GM19238 (cell line): ENCODE measurements at regions not wholly inside any gene's neighbourhood (a gene's known extent, or its start where the extent isn't known, plus 50 kb on each side); places are given as distances from the start of the nearest gene placed in this dataset.

Source experiments
- DNase-seq: peaks from one replicate; pipeline ENCODE4 v3.0.0; 2011; ENCODE audit warnings: low spot score; ENCODE audit not compliant: insufficient read length

- no peak for DNase-seq
Measured at GRCh38 chr5:63727583-63727982, 234.7 kb downstream of the HTR1A start.

DNA sequence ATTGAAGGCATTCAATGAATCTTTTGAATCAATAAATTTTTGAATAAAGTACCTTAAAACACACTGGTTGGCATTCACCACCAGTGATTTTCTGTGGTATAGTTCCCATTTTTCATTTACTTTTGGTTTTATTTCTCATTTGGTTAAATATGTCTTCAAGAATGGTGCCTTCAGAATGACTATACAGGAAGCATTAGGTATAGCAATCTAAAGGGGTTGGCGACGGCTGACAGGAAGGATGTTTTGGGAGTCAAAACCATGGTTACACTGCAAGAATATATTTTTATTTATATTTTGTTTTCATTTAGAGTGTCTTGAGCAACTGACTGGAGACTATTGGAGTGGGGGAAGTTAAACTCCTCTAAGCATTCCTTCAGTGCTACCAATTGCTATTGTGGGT is 235.7 kb downstream of the HTR1A start:
- no peak for DNase-seq

GRCh38 chr5:63719147-63719546 is 243.1 kb downstream of the HTR1A start:
- DNase-seq, result no peak

DNA sequence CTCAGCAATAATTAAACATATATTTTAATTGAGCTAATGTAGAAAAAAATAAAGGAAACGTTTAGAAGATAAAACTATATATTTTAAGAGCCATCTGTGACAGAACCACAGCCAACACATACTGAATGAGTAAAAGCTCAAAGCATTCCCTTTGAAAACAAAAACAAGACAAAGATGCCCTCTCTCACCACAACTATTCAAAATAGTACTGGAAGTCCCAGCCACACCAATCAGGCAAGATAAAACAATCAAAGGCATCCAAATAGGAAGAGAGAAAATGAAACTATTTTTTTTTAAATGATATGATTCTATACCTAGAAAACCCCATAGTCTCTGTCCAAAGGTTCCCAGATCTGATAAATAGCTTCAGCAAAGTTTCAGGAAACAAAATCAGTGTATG is 262.0 kb downstream of the HTR1A start:
- no peak for DNase-seq

DNA sequence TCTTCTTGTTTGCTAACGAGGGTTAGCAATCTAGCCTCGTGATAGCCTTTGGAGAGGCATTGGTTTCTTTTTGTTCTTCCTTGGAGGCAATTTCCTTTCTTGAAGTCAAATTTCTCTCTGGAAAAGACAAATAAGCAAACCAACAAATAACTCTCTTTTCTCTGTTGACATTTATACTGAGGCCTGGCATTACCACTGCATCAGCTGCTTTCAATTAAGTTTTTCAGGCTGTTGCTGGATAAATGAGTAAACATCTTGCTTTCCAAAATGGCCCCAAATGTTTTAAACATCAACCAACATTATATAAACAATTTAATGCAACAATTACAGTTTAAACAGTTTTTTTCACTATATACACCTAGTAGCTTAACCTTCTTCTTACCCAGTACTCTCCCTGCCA is 264.4 kb downstream of the HTR1A start:
- DNase-seq, result no peak

GRCh38 chr5:63690546-63690945 is 271.7 kb downstream of the HTR1A start:
- no peak for DNase-seq

DNA sequence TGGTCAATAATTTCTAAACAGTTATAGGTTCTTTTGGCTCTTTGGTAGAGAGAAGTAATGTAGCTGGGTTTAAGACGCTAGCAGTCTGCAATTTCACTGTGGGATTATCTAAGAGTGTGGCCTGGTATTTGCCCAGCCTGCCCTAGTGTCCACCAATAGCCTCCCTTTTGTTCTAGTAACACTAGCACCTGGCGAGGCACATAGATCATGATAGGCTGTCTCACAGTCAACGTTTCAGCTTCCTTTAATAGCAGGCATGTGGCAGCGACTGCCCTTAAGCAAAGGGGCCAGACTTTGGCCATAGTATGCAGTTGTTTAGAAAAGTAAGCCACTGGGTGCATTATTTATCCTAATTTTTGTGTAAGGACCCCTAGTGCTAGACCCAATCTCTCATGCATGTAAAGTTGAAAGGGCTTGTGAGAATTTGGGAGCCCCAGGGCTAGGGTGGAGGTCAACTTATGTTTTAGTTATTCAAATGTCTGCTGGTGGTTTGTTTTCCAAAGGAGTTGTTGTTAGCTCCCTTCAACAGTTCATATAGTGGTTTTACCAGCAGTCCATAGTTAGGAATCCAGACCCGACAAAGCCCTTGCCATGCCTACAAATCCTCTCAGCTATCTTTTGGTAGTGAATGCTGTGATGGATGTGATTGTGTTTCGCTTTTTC is 274.3 kb downstream of the HTR1A start:
- DNase-seq, result no peak

DNA sequence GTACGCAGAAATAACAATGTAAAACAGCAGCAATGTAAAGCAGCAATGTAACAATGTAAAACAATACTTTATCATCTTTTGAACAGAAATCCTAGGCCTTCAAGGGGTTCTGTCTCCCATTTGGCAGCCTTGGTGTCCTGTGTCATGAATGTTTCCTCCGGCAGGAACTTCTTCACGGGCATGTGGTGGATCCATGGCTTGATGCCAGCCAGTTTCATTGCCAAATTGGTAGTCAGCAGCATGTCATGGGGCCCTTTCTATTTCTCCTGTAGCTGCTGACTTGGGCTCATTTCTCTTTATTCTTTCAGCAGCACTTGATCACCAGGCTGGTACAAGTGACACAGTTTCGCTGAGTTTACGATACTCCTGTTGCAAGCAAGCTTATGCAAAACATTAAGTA is 275.3 kb downstream of the HTR1A start:
- DNase-seq, result no peak

GRCh38 chr5:63686181-63686580 is 276.1 kb downstream of the HTR1A start:
- DNase-seq, result no peak

- DNase-seq, result no peak
Measured at GRCh38 chr5:63685454-63685853, 276.8 kb downstream of the HTR1A start.

GRCh38 chr5:63674881-63675280 is 287.4 kb downstream of the HTR1A start:
- DNase-seq, result no peak

DNA sequence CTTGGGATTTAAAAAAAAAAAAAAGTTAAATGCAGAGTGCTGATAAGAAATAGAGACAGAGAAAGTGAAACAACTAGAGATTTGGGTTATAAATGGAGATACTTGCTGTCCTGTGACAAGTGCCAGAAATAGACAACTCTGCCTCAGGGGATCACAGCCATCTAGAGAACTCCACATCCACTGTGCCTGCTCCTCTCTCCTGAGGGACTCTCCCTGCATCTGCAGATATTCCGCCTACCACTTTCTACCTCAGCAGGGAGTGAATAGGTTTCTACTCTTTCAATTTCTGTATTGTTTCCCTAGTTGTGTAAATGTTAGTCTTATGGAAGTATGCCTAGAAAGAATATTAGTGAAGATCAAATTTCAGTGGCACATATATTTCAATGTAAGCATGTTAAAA is 307.2 kb downstream of the HTR1A start:
- no peak for DNase-seq

GRCh38 chr5:63650581-63650980 is 311.7 kb downstream of the HTR1A start:
- no peak for DNase-seq

DNA sequence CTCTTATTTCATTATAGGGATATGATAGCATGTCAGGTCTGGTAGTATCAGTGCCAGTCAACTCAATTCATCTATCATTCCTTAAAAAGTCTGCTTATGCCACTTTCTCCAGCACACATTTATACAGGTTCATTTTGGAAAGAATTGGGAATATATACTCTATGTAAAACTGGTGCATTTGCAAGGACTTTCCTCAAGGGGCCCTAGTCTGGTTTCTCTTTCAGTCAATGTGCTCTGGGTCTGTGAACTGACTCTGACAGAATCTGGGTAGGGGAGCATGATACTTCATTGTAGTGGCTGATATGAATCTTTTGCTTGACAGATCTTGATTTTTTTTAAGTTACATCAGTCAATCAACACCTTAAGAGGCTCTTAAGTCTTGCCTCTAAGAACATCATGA is 313.9 kb downstream of the HTR1A start:
- no peak for DNase-seq

- no peak for DNase-seq
Measured at GRCh38 chr5:63629951-63630630, 332.2 kb downstream of the HTR1A start.

GRCh38 chr5:63613442-63613841 is 348.8 kb downstream of the HTR1A start:
- DNase-seq, result no peak

DNA sequence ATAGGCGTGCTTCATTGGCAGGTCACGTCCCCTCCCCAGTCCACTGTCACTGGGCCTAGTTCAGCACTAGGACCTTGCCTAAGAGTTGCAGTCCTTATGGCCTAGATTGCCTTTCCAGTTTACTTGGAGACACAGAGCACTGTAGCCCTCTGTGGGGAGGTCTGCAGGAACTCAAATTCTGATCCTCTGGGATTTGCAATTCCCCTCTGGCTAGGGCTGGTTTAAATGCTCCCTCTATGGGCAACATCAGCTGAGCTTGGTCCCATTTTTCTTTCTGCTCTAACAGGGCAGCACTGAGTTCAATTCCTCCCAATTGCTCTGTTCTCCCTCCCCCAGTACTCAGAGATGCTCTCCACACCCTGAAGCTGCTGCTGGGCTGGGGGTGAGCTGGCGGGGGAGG is 358.2 kb downstream of the HTR1A start:
- DNase-seq, result no peak

- DNase-seq, result no peak
Measured at GRCh38 chr5:63602971-63603370, 359.3 kb downstream of the HTR1A start.

- DNase-seq, result no peak
Measured at GRCh38 chr5:63596254-63596653, 366.0 kb downstream of the HTR1A start.

GRCh38 chr5:63573380-63573779 is 388.9 kb downstream of the HTR1A start:
- DNase-seq, result no peak

- no peak for DNase-seq
Measured at GRCh38 chr5:63572740-63573139, 389.5 kb downstream of the HTR1A start.

- no peak for DNase-seq
Measured at GRCh38 chr5:63570752-63571151, 391.5 kb downstream of the HTR1A start.

DNA sequence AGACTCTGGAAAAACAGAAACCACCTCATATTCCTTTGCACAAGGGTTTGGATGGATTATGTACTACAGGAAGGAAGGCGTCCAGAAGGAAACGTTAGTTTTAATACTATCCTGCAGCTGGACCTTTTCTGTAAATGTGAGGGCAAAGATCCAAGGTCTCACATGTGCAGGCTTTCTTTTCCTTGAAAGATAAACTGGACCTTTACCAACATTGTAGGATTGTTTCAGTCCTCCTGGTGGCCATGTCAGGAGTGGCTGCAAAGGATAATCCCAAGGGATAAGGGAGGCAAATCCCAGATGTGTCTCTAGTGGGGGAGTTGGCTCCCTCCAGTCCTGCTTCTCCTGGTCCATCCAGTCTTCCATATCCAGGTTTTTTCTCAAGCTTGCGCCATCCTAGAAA is 397.5 kb downstream of the HTR1A start:
- DNase-seq, result no peak
